RWPE2 (cell line): ENCODE measurements at regions not wholly inside any gene's neighbourhood (a gene's known extent, or its start where the extent isn't known, plus 50 kb on each side); places are given as distances from the start of the nearest gene placed in this dataset.
"Not testable (repeated sequence)": the region's sequence is repeated elsewhere in the genome, so short reads cannot be mapped to it uniquely, and the experiment has no call there.

Experiments
- ATAC-seq: fragments of 200-7000 bp; cut with Tn5 transposase; 3 replicates; pipeline ENCODE4 v1.9.1; 2021; ENCODE audit warnings: low read depth
- DNase-seq: peaks from one replicate; pipeline ENCODE4 v3.0.0-alpha.2; 2020; ENCODE audit warnings: low spot score
- H3K27ac ChIP-seq: fragments of 450-650 bp; 2 replicates; pipeline ENCODE4 v1.5.1; 2017; ENCODE audit warnings: mild to moderate bottlenecking; ENCODE audit not compliant: poor library complexity, severe bottlenecking
- H3K27me3 ChIP-seq: fragments of 250-450 bp; sonication (Bioruptor Pico); 2 replicates; pipeline ENCODE4 v1.5.1; 2021; ENCODE audit warnings: mild to moderate bottlenecking, moderate library complexity; ENCODE audit not compliant: insufficient read depth, poor library complexity, severe bottlenecking
- H3K36me3 ChIP-seq: fragments of 250-450 bp; sonication (Bioruptor Pico); 2 replicates; pipeline ENCODE4 v1.5.1; 2020; ENCODE audit warnings: low read depth, mild to moderate bottlenecking, moderate library complexity
- H3K4me1 ChIP-seq: fragments of 250-450 bp; sonication (Bioruptor Pico); 2 replicates; pipeline ENCODE4 v1.5.1; 2021; ENCODE audit warnings: mild to moderate bottlenecking, moderate library complexity; ENCODE audit not compliant: insufficient read depth, poor library complexity, severe bottlenecking
- H3K4me3 ChIP-seq: fragments of 250-450 bp; sonication (Bioruptor Pico); 2 replicates; pipeline ENCODE4 v1.5.1; 2021; ENCODE audit warnings: mild to moderate bottlenecking, moderate library complexity; ENCODE audit not compliant: severe bottlenecking
- H3K9me3 ChIP-seq: fragments of 250-450 bp; sonication (Bioruptor Pico); 2 replicates; pipeline ENCODE4 v1.5.1; 2021; ENCODE audit warnings: mild to moderate bottlenecking, moderate library complexity; ENCODE audit not compliant: severe bottlenecking
- TF ChIP-seq, protein P1 (sequence below): fragments of 450-650 bp; IDR thresholded peaks from one replicate; pipeline ENCODE4 v1.5.1; 2017; ENCODE audit warnings: mild to moderate bottlenecking, moderate library complexity; ENCODE audit not compliant: poor library complexity, severe bottlenecking

DNA sequence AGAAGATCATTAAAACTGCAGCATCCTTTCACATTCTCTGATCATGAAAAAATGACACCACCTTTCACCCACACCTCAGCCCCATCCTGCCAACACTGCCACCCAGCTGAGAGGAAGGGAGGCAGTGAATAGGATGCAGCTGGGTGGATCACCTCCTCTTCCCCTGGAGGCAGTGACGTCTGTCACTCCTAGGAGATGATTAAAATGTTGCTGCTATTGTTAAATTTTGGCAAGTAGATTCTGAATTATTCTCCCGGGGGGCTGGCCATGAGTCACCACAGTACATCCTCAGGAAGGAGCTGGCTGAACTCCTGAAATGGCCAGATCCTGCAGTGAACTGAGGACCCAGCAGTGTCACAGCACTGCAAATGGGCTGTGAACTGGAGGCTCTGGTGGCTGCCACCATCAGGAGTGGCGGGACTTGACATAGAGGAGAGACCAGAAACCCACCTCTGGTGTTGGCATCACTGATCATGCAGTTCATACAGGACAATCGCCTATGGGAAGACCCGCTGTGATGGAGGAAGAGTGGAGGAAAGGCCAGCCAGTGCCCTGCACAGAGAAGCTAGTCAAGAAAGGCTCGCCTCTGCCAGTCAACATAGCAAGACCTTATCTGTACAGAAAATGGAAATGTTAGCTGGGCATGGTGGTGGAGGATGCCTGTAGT is 199.1 kb downstream of the FAM43A start:
- Histone ChIP-seq H3K27me3 (no peaks in the 10 kb centered on the region), H3K4me1 (no peaks in the 10 kb centered on the region), H3K4me3 (no peak overlapping the region), H3K9me3 (no peaks in the 10 kb centered on the region), H3K36me3 (no peaks in the 10 kb centered on the region), H3K27ac (no peak overlapping the region)
- DNase-seq = no peak
- TF ChIP-seq, protein P1, sequence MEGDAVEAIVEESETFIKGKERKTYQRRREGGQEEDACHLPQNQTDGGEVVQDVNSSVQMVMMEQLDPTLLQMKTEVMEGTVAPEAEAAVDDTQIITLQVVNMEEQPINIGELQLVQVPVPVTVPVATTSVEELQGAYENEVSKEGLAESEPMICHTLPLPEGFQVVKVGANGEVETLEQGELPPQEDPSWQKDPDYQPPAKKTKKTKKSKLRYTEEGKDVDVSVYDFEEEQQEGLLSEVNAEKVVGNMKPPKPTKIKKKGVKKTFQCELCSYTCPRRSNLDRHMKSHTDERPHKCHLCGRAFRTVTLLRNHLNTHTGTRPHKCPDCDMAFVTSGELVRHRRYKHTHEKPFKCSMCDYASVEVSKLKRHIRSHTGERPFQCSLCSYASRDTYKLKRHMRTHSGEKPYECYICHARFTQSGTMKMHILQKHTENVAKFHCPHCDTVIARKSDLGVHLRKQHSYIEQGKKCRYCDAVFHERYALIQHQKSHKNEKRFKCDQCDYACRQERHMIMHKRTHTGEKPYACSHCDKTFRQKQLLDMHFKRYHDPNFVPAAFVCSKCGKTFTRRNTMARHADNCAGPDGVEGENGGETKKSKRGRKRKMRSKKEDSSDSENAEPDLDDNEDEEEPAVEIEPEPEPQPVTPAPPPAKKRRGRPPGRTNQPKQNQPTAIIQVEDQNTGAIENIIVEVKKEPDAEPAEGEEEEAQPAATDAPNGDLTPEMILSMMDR = no peak
- peak; percentile 40; the same call in 2 of the 3 replicates for ATAC-seq

DNA sequence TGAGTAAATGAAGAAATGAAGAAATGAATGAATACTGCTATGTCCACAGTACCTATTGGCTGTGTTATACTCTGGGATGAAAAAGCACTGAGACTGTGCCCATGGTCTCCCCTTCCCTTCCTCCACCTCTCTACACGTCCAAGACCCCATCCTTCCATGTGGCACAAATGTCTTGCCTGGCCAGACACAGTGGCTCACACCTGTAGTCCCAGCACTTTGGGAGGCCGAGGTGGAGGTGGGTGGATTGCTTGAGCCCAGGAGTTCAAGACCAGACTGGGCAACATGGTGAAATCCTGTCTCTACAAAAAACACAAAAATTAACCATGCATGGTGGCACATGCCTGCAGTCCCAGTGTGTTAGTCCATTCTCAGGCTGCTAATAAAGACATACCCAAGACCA is 200.1 kb downstream of the FAM43A start:
- Histone ChIP-seq H3K27me3 (no peaks in the 10 kb centered on the region), H3K9me3 (no peaks in the 10 kb centered on the region), H3K4me3 (no peak overlapping the region), H3K4me1 (no peaks in the 10 kb centered on the region), H3K27ac (no peak overlapping the region), H3K36me3 (no peaks in the 10 kb centered on the region)
- TF ChIP-seq, protein P1 = no peak
- DNase-seq (no peak), ATAC-seq (no peak)

DNA sequence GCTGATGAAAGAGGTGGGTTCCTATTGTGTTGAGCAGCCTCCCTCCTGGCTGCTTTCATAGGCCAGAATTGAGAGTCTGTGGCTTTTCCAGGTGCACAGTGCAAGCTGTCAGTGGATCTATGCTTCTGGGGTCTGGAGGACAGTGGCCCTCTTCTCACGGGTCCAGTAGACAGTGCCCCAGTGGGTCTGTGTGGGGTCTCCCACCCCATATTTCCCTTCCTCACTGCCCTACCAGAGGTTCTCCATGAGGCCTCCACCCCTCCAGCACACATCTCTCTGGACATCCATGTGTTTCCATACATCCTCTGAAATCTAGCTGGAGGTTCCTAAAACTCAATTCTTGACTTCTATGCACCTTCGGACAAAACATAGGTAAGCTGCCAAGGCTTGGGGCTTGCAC is 201.2 kb downstream of the FAM43A start:
- H3K36me3 ChIP-seq = no peaks in the 10 kb centered on the region
- TF ChIP-seq, protein P1 = no peak
- no peaks in the 10 kb centered on the region for H3K9me3 ChIP-seq

DNA sequence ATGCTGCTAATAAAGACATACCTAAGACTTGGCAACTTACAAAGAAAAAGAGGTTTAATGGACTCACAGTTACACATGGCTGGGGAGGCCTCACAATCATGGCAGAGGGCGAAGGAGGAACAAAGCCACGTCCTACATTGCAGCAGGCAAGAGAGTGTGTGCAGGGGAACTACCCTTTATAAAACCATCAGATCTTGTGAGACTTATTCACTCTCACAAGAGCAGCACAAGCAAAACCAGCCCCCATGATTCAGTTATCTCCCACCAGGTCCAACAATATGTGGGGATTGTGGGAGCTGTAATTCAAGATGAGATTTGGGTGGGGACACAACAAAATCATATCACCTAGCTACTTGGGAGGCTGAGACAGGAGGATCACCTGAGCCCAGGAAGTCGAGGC is 202.4 kb downstream of the FAM43A start:
- H3K9me3 ChIP-seq = not testable (repeated sequence)

More for the DNA sequence above, 201.2 kb downstream of the FAM43A start:
- no peak overlapping the region for H3K27ac ChIP-seq
- no peak overlapping the region for H3K4me3 ChIP-seq
- DNase-seq (no peak), ATAC-seq (no peak)
- H3K27me3 ChIP-seq = no peaks in the 10 kb centered on the region
- no peaks in the 10 kb centered on the region for H3K4me1 ChIP-seq

DNA sequence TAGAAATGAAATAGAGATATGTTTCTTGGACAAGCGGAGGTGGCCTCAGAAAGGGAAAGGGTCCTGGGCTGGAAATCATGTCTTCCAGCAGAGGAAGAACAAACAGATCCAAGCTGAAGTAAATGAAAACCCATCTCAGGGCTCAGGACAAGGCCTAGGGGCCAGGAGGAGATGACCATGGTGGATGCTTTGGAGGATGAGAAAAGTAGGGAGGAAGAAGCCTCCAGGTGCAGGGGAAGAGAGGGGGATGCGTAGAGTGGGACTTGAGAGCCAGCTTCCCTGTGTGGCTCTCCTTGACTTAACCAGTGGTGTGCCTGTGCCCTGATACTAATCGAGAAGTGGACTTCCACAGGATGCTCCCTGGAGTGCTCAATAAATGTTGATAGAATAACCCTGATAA is 203.2 kb downstream of the FAM43A start:
- DNase-seq (no peak), ATAC-seq (no peak)
- no peaks in the 10 kb centered on the region for H3K36me3 ChIP-seq
- H3K27me3 ChIP-seq = no peaks in the 10 kb centered on the region
- no peaks in the 10 kb centered on the region for H3K4me1 ChIP-seq
- H3K4me3 ChIP-seq = no peak overlapping the region
- H3K9me3 ChIP-seq = no peaks in the 10 kb centered on the region
- no peak overlapping the region for H3K27ac ChIP-seq
- TF ChIP-seq, protein P1 = no peak

More for the DNA sequence above, 202.4 kb downstream of the FAM43A start:
- H3K4me3 ChIP-seq, H3K36me3 ChIP-seq, H3K27me3 ChIP-seq, DNase-seq, ATAC-seq, H3K4me1 ChIP-seq, H3K27ac ChIP-seq: not testable (repeated sequence)
